Immature natural killer cell (primary cell): ENCODE measurements at regions not wholly inside any gene's neighbourhood (a gene's known extent, or its start where the extent isn't known, plus 50 kb on each side); places are given as distances from the start of the nearest gene placed in this dataset.

ENCODE experiments used
- DNase-seq, 3 donors: peaks; one replicate each; pipeline ENCODE4 v3.0.0; 2022; ENCODE audit warnings: mixed read lengths in 1 of 3
- H3K27ac Mint-ChIP-seq, 6 donors: one replicate each; pipeline ENCODE4 v1.8.0; 2020; ENCODE audit warnings: mixed read lengths in 6 of 6, mild to moderate bottlenecking in 5 of 6, inconsistent platforms in 4 of 6, moderate library complexity in 3 of 6
- H3K27me3 Mint-ChIP-seq, 3 donors: one replicate each; pipeline ENCODE4 v1.8.0; 2020 to 2021; ENCODE audit warnings: low read depth in 3 of 3, mild to moderate bottlenecking in 3 of 3, mixed read lengths in 3 of 3, moderate library complexity in 3 of 3, inconsistent platforms in 1 of 3
- H3K36me3 Mint-ChIP-seq, 3 donors: one replicate each; pipeline ENCODE4 v1.8.0; 2020; ENCODE audit warnings: mixed read lengths in 3 of 3, inconsistent platforms in 2 of 3, mild to moderate bottlenecking in 2 of 3
- H3K4me1 Mint-ChIP-seq, 2 donors: one replicate each; pipeline ENCODE4 v1.8.0; 2020; ENCODE audit warnings: inconsistent platforms in 2 of 2, mild to moderate bottlenecking in 2 of 2, mixed read lengths in 2 of 2, moderate library complexity in 1 of 2
- H3K4me3 Mint-ChIP-seq, 5 donors: one replicate each; pipeline ENCODE4 v1.8.0; 2020; ENCODE audit warnings: mild to moderate bottlenecking in 5 of 5, mixed read lengths in 5 of 5, inconsistent platforms in 3 of 5, moderate library complexity in 3 of 5
- H3K9me3 Mint-ChIP-seq, 6 donors: one replicate each; pipeline ENCODE4 v1.8.0; 2020; ENCODE audit warnings: mild to moderate bottlenecking in 6 of 6, mixed read lengths in 6 of 6, inconsistent platforms in 4 of 6, moderate library complexity in 3 of 6

- Mint-ChIP-seq H3K36me3 (no peaks in the 10 kb centered on the region), H3K27me3 (peaks cover 0 to 2% (median 0%) of the 10 kb centered on the region in 3 donors), H3K9me3 (peaks cover 0 to 25% (median 7%) of the 10 kb centered on the region in 6 donors), H3K4me1 (no peaks in the 10 kb centered on the region), H3K27ac (no peak overlapping the region), H3K4me3 (no peak overlapping the region)
- no peak for DNase-seq
These were observed 86.3 kb upstream of the FAT3 start for GRCh38 chr11:92138296-92138695.

- Mint-ChIP-seq H3K9me3 (peaks cover 0 to 31% (median 7%) of the 10 kb centered on the region in 6 donors), H3K4me3 (no peak overlapping the region), H3K36me3 (no peaks in the 10 kb centered on the region), H3K27ac (no peak overlapping the region), H3K4me1 (no peaks in the 10 kb centered on the region), H3K27me3 (no peaks in the 10 kb centered on the region)
- DNase-seq: no peak
These were observed 86.9 kb upstream of the FAT3 start for GRCh38 chr11:92137747-92138146.

DNA sequence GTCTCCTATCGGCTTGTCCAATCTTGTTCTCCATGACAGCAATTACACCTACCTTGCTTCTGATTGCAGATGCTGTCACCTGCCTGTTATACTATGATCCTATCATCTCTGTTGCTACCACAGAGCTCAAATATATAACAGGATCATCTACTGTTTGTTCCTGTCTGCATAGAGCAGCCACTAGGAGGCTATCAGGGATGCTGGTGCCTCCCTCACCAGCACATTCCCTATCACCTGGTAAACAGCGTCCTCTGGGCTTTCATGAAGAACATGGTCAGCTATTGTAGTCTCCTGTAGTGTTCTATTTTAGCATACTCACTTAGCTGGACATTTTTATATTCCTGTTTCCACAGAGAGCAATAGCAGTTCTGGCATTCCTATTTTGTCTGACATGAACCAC is 87.8 kb upstream of the FAT3 start:
- DNase-seq: no peak
- H3K4me3 Mint-ChIP-seq: no peak overlapping the region
- no peak overlapping the region for H3K27ac Mint-ChIP-seq
- no peaks in the 10 kb centered on the region for H3K4me1 Mint-ChIP-seq
- H3K9me3 Mint-ChIP-seq: peaks cover 0 to 33% (median 11%) of the 10 kb centered on the region in 6 donors
- no peaks in the 10 kb centered on the region for H3K36me3 Mint-ChIP-seq
- H3K27me3 Mint-ChIP-seq: no peaks in the 10 kb centered on the region

GRCh38 chr11:92131289-92131865 is 93.2 kb upstream of the FAT3 start:
- no peak overlapping the region for H3K4me3 Mint-ChIP-seq
- H3K36me3 Mint-ChIP-seq: no peaks in the 10 kb centered on the region
- H3K27me3 Mint-ChIP-seq: no peaks in the 10 kb centered on the region
- no peaks in the 10 kb centered on the region for H3K4me1 Mint-ChIP-seq
- no peak for DNase-seq
- H3K9me3 Mint-ChIP-seq: peaks cover 5 to 25% (median 19%) of the 10 kb centered on the region in 6 donors
- no peak overlapping the region for H3K27ac Mint-ChIP-seq

- Mint-ChIP-seq H3K27ac (no peak overlapping the region), H3K4me1 (no peaks in the 10 kb centered on the region), H3K27me3 (no peaks in the 10 kb centered on the region)
These were observed 94.2 kb upstream of the FAT3 start for GRCh38 chr11:92130421-92130831.

GRCh38 chr11:92129811-92130210 is 94.8 kb upstream of the FAT3 start:
- no peak overlapping the region for H3K27ac Mint-ChIP-seq
- no peaks in the 10 kb centered on the region for H3K27me3 Mint-ChIP-seq
- H3K36me3 Mint-ChIP-seq: no peaks in the 10 kb centered on the region
- H3K9me3 Mint-ChIP-seq: peaks cover 5 to 21% (median 18%) of the 10 kb centered on the region in 6 donors
- no peak overlapping the region for H3K4me3 Mint-ChIP-seq
- DNase-seq: no peak
- H3K4me1 Mint-ChIP-seq: no peaks in the 10 kb centered on the region

More at GRCh38 chr11:92130421-92130831, 94.2 kb upstream of the FAT3 start:
- Mint-ChIP-seq H3K9me3 (peaks cover 5 to 23% (median 19%) of the 10 kb centered on the region in 6 donors), H3K4me3 (no peak overlapping the region), H3K36me3 (no peaks in the 10 kb centered on the region)
- DNase-seq: no peak

DNA sequence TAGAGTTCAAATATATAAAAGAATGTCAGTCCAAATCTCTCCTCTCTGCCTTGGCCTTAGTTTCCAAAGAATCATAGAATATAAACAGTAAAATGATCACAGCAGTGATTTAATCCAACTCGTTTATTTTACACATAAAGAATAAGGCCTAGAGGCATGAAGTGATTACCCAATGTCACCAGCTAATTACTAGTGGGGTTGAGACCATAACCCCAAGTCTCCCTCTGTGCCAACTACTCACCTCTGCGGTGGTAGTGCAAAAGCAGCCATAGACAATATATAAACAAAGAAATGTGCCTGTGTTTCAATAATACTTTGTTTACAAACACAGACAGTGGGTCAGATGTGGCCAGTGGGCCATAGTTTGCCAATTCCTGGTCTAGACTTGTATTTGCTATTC is 96.6 kb upstream of the FAT3 start:
- Mint-ChIP-seq H3K9me3 (peaks cover 3 to 22% (median 17%) of the 10 kb centered on the region in 6 donors), H3K4me1 (no peaks in the 10 kb centered on the region), H3K4me3 (no peak overlapping the region), H3K36me3 (no peaks in the 10 kb centered on the region), H3K27me3 (no peaks in the 10 kb centered on the region), H3K27ac (no peak overlapping the region)
- DNase-seq: no peak

DNA sequence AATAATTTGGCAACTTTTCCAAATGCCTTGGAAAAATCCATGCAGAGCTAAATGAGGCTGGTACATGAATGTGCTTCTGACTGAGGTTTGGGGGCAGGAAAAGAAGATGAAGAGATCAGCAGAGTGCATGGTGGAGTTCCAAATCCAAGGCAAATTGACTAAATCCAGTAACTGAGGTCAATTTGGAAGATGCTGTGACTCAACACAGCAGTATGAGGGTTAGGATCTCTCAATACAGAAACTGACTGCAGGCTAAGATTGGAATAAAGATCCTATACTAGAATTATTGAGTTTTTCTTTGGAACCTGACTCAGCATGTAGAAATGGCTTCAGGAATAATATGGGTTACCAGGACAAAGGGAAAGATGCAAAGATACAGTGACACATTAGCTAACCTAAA is 99.3 kb upstream of the FAT3 start:
- Mint-ChIP-seq H3K4me1 (no peaks in the 10 kb centered on the region), H3K9me3 (peaks cover 5 to 20% (median 13%) of the 10 kb centered on the region in 6 donors), H3K27ac (no peak overlapping the region), H3K36me3 (no peaks in the 10 kb centered on the region), H3K4me3 (no peak overlapping the region), H3K27me3 (no peaks in the 10 kb centered on the region)
- DNase-seq: no peak

- Mint-ChIP-seq H3K9me3 (peaks cover 8 to 29% (median 16%) of the 10 kb centered on the region in 6 donors), H3K36me3 (no peaks in the 10 kb centered on the region), H3K4me3 (no peak overlapping the region), H3K27ac (no peak overlapping the region), H3K4me1 (no peaks in the 10 kb centered on the region), H3K27me3 (no peaks in the 10 kb centered on the region)
- DNase-seq: no peak
These were observed 101.1 kb upstream of the FAT3 start for GRCh38 chr11:92123540-92123939.

GRCh38 chr11:92122561-92122960 is 102.1 kb upstream of the FAT3 start:
- no peaks in the 10 kb centered on the region for H3K36me3 Mint-ChIP-seq
- H3K27me3 Mint-ChIP-seq: no peaks in the 10 kb centered on the region
- H3K4me1 Mint-ChIP-seq: no peaks in the 10 kb centered on the region
- no peak overlapping the region for H3K4me3 Mint-ChIP-seq
- H3K9me3 Mint-ChIP-seq: peaks cover 4 to 25% (median 17%) of the 10 kb centered on the region in 6 donors
- H3K27ac Mint-ChIP-seq: no peak overlapping the region
- no peak for DNase-seq

GRCh38 chr11:92111287-92111686 is 113.3 kb upstream of the FAT3 start:
- H3K27ac Mint-ChIP-seq: no peak overlapping the region
- peaks cover 10 to 63% (median 28%) of the 10 kb centered on the region in 6 donors for H3K9me3 Mint-ChIP-seq
- peaks cover 0 to 8% (median 0%) of the 10 kb centered on the region in 3 donors for H3K27me3 Mint-ChIP-seq
- DNase-seq: no peak
- H3K36me3 Mint-ChIP-seq: peaks cover 0 to 5% (median 0%) of the 10 kb centered on the region in 3 donors
- H3K4me3 Mint-ChIP-seq: no peak overlapping the region
- no peaks in the 10 kb centered on the region for H3K4me1 Mint-ChIP-seq

- DNase-seq: no peak
- H3K9me3 Mint-ChIP-seq: peaks cover 10 to 47% (median 20%) of the 10 kb centered on the region in 6 donors
- H3K4me1 Mint-ChIP-seq: no peaks in the 10 kb centered on the region
- H3K36me3 Mint-ChIP-seq: peaks cover 0 to 5% (median 0%) of the 10 kb centered on the region in 3 donors
- H3K27ac Mint-ChIP-seq: no peak overlapping the region
- peaks cover 0 to 5% (median 0%) of the 10 kb centered on the region in 3 donors for H3K27me3 Mint-ChIP-seq
- no peak overlapping the region for H3K4me3 Mint-ChIP-seq
These were observed 115.2 kb upstream of the FAT3 start for GRCh38 chr11:92109466-92109865.

DNA sequence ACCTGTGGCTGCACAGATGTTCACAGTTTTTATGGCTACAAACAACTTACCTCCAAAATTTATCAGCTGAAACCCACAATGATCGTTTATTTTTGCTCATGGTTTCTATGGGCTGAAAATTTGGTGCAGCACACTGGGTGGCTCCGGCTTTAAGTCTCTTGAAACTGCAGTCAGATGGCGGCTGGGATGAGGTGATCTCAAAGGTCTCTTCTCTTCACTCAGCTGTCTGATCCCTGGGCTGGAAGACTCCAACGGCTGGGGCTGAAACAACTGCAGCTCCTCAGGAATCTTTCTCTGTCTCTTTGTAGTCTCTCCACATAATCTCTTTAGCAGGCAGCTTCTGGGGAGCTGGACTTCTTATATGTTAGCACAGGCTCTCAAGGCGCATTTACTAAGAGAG is 117.3 kb upstream of the FAT3 start:
- Mint-ChIP-seq H3K9me3 (peaks cover 2 to 28% (median 8%) of the 10 kb centered on the region in 6 donors), H3K4me3 (no peak overlapping the region), H3K36me3 (no peaks in the 10 kb centered on the region), H3K4me1 (no peaks in the 10 kb centered on the region), H3K27ac (no peak overlapping the region), H3K27me3 (peaks cover 0 to 3% (median 0%) of the 10 kb centered on the region in 3 donors)
- DNase-seq: no peak

DNA sequence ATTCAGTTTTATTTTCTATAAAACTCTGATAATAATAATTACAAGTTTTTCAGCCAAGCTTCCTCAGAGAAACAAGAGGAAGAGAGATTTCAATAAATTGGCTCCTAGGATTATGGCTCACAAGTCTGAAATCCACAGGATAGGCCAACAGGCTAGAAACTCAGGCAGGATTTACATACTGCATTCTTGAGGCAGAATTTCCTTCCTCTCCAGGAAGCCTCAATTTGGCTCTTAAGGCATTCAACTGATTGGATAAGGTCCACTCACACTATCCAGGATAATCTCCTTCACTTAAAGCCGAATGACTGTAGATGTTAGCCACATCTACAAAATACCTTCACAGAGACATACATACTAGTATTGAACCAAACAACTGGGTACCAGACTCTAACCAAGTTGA is 120.3 kb upstream of the FAT3 start:
- Mint-ChIP-seq H3K4me3 (no peak overlapping the region), H3K36me3 (no peaks in the 10 kb centered on the region), H3K27me3 (peaks cover 0 to 3% (median 0%) of the 10 kb centered on the region in 3 donors), H3K4me1 (no peaks in the 10 kb centered on the region), H3K27ac (no peak overlapping the region), H3K9me3 (peaks cover 0 to 16% (median 6%) of the 10 kb centered on the region in 6 donors)
- no peak for DNase-seq

- Mint-ChIP-seq H3K36me3 (no peaks in the 10 kb centered on the region), H3K9me3 (peaks cover 2 to 22% (median 7%) of the 10 kb centered on the region in 6 donors), H3K4me1 (no peaks in the 10 kb centered on the region), H3K4me3 (no peak overlapping the region), H3K27me3 (no peaks in the 10 kb centered on the region), H3K27ac (no peak overlapping the region)
- DNase-seq: no peak
These were observed 122.7 kb upstream of the FAT3 start for GRCh38 chr11:92101920-92102319.
